ENCODE measurements at regions not wholly inside any gene's neighbourhood (a gene's known extent, or its start where the extent isn't known, plus 50 kb on each side); places are given as distances from the start of the nearest gene placed in this dataset.
A peak's percentile ranks its signal among the peaks of the same experiment; 100 is the strongest.
"Not testable (repeated sequence)": the region's sequence is repeated elsewhere in the genome, so short reads cannot be mapped to it uniquely, and the experiment has no call there.

GRCh38 chr1:198939286-198939685 lies 300.4 kb downstream of the PTPRC start:
- Mint-ChIP-seq H3K27me3 (no peaks in the 10 kb centered on the region), H3K36me3 (ENCODE audit: low read depth) (peaks cover 9% of the 10 kb centered on the region), H3K27ac (no peak overlapping the region), H3K9me3 (peaks cover 3% of the 10 kb centered on the region), H3K4me1 (ENCODE audit: low read depth) (peaks cover 21% of the 10 kb centered on the region), H3K4me3 (no peak overlapping the region)
- DNase-seq, result no peak

GRCh38 chr1:198939956-198940355 lies 301.1 kb downstream of the PTPRC start:
- no peak overlapping the region for H3K27ac Mint-ChIP-seq

DNA sequence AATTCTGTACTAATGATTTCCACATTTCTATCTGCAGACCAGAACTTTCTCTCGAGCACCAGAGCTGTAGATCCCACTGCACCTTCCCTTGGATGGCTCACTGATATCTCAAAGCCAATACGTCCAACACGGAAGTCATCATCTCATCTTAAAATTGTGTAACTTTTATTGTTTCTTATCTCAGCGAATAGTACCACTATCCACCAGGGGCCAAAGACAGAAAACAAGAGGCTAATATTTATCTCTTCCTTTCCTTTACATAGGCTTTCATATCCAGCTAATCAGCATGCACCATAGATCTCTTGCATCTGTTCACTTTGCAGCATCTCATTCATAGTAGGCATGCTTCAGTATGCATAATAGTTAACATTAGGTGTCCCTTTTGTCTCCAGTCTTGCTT lies 303.6 kb downstream of the PTPRC start:
- DNase-seq, result no peak
- no peaks in the 10 kb centered on the region for H3K36me3 Mint-ChIP-seq (ENCODE audit: low read depth)
- peaks cover 3% of the 10 kb centered on the region for H3K9me3 Mint-ChIP-seq
- H3K27me3 Mint-ChIP-seq, result no peaks in the 10 kb centered on the region
- H3K4me3 Mint-ChIP-seq, result no peak overlapping the region
- peaks cover 11% of the 10 kb centered on the region for H3K4me1 Mint-ChIP-seq (ENCODE audit: low read depth)
- H3K27ac Mint-ChIP-seq, result no peak overlapping the region

More at GRCh38 chr1:198939956-198940355, 301.1 kb downstream of the PTPRC start:
- H3K4me1 Mint-ChIP-seq (ENCODE audit: low read depth), result peaks cover 21% of the 10 kb centered on the region
- DNase-seq, result no peak
- peaks cover 9% of the 10 kb centered on the region for H3K36me3 Mint-ChIP-seq (ENCODE audit: low read depth)
- no peaks in the 10 kb centered on the region for H3K27me3 Mint-ChIP-seq
- H3K9me3 Mint-ChIP-seq, result peaks cover 3% of the 10 kb centered on the region
- H3K4me3 Mint-ChIP-seq, result no peak overlapping the region

- peaks cover 3% of the 10 kb centered on the region for H3K9me3 Mint-ChIP-seq
- no peaks in the 10 kb centered on the region for H3K36me3 Mint-ChIP-seq (ENCODE audit: low read depth)
- DNase-seq, result no peak
- H3K27ac Mint-ChIP-seq, result no peak overlapping the region
- no peaks in the 10 kb centered on the region for H3K4me1 Mint-ChIP-seq (ENCODE audit: low read depth)
- no peaks in the 10 kb centered on the region for H3K27me3 Mint-ChIP-seq
- no peak overlapping the region for H3K4me3 Mint-ChIP-seq
Measured at GRCh38 chr1:198943484-198944187, 304.8 kb downstream of the PTPRC start.

GRCh38 chr1:198947456-198947855 lies 308.6 kb downstream of the PTPRC start:
- Mint-ChIP-seq H3K9me3 (no peaks in the 10 kb centered on the region), H3K36me3 (ENCODE audit: low read depth) (no peaks in the 10 kb centered on the region), H3K4me1 (ENCODE audit: low read depth) (no peaks in the 10 kb centered on the region), H3K27ac (no peak overlapping the region), H3K27me3 (no peaks in the 10 kb centered on the region), H3K4me3 (no peak overlapping the region)
- DNase-seq, result no peak

DNA sequence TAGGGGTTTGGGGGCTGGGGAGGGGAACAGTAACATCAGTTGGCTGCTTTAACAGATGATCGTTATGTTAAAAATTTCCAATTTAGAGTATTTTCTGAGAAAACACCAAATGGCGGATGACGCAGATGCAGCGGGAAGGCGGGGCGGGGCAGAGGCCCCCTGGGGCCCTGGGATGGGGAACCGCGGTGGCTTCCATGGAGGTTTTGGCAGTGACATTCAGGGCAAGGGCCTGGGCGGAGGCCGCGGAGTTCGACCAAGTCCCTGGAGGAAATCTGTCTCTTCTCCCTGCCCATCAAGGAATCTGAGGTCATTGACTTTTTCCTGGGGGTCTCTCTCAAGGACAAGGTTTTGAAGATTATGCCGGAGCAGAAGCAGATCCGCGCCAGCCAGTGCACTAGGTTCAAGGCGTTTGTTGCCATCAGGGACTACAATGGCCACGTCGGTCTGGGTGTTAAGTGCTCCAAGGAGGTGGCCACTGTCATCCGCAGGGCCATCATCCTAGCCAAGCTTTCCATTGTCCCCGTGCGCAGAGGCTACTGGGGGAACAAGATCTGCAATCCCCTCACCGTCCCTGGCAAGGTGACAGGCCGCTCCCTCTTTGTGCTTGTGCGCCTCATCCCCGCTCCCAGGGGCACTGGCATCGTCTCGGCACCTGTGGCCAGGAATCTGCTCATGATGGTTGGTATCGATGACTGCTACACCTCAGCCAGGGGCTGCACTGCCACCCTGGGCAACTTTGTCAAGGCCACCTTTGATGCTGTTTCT lies 310.2 kb downstream of the PTPRC start:
- Mint-ChIP-seq H3K27ac (no peak overlapping the region), H3K36me3 (ENCODE audit: low read depth) (no peaks in the 10 kb centered on the region), H3K27me3 (no peaks in the 10 kb centered on the region), H3K9me3 (no peaks in the 10 kb centered on the region), H3K4me3 (no peak overlapping the region), H3K4me1 (ENCODE audit: low read depth) (no peaks in the 10 kb centered on the region)
- DNase-seq, result no peak

GRCh38 chr1:198950036-198950435 lies 311.2 kb downstream of the PTPRC start:
- H3K27ac Mint-ChIP-seq, result no peak overlapping the region
- no peak overlapping the region for H3K4me3 Mint-ChIP-seq
- no peaks in the 10 kb centered on the region for H3K4me1 Mint-ChIP-seq (ENCODE audit: low read depth)
- H3K27me3 Mint-ChIP-seq, result no peaks in the 10 kb centered on the region
- H3K36me3 Mint-ChIP-seq (ENCODE audit: low read depth), result no peaks in the 10 kb centered on the region
- DNase-seq, result no peak
- peaks cover 4% of the 10 kb centered on the region for H3K9me3 Mint-ChIP-seq

- Mint-ChIP-seq H3K4me3 (no peak overlapping the region), H3K4me1 (ENCODE audit: low read depth) (peaks cover 16% of the 10 kb centered on the region), H3K36me3 (ENCODE audit: low read depth) (no peaks in the 10 kb centered on the region), H3K27me3 (no peaks in the 10 kb centered on the region), H3K9me3 (peaks cover 6% of the 10 kb centered on the region), H3K27ac (no peak overlapping the region)
- no peak for DNase-seq
Measured at GRCh38 chr1:198955085-198955484, 316.2 kb downstream of the PTPRC start.

- Mint-ChIP-seq H3K27ac (no peak overlapping the region), H3K9me3 (peaks cover 9% of the 10 kb centered on the region), H3K4me1 (ENCODE audit: low read depth) (peaks cover 16% of the 10 kb centered on the region), H3K4me3 (no peak overlapping the region), H3K27me3 (no peaks in the 10 kb centered on the region), H3K36me3 (ENCODE audit: low read depth) (no peaks in the 10 kb centered on the region)
- no peak for DNase-seq
Measured at GRCh38 chr1:198957044-198957443, 318.2 kb downstream of the PTPRC start.

DNA sequence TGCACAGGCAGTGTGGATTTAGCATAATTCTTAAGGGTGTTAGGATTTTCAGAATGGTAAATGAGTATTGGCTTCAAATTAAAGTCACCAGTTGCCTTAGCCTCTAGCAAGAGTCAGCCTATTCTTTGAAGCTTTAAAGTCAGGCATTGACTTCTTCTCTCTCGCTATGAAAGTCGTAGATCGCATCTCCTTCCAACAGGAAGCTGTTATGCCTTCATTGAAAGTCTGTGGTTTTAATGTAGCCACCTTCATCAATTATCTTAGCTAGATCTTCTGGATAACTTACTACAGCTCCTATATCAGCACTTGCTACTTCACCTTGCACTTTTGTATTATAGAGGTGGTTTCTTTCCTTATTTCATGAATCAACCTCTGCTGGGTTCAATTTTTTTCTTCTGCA lies 320.2 kb downstream of the PTPRC start:
- no peaks in the 10 kb centered on the region for H3K27me3 Mint-ChIP-seq
- peaks cover 9% of the 10 kb centered on the region for H3K9me3 Mint-ChIP-seq
- no peak overlapping the region for H3K4me3 Mint-ChIP-seq
- H3K4me1 Mint-ChIP-seq (ENCODE audit: low read depth), result peaks cover 24% of the 10 kb centered on the region
- no peak for DNase-seq
- peak overlapping the region; percentile 1 for H3K27ac Mint-ChIP-seq
- H3K36me3 Mint-ChIP-seq (ENCODE audit: low read depth), result no peaks in the 10 kb centered on the region

GRCh38 chr1:198959676-198960075 lies 320.8 kb downstream of the PTPRC start:
- peaks cover 31% of the 10 kb centered on the region for H3K4me1 Mint-ChIP-seq (ENCODE audit: low read depth)
- H3K27me3 Mint-ChIP-seq, result no peaks in the 10 kb centered on the region
- H3K9me3 Mint-ChIP-seq, result peaks cover 9% of the 10 kb centered on the region
- peak overlapping the region; percentile 1 for H3K27ac Mint-ChIP-seq
- H3K36me3 Mint-ChIP-seq (ENCODE audit: low read depth), result no peaks in the 10 kb centered on the region
- H3K4me3 Mint-ChIP-seq, result no peak overlapping the region
- no peak for DNase-seq

DNA sequence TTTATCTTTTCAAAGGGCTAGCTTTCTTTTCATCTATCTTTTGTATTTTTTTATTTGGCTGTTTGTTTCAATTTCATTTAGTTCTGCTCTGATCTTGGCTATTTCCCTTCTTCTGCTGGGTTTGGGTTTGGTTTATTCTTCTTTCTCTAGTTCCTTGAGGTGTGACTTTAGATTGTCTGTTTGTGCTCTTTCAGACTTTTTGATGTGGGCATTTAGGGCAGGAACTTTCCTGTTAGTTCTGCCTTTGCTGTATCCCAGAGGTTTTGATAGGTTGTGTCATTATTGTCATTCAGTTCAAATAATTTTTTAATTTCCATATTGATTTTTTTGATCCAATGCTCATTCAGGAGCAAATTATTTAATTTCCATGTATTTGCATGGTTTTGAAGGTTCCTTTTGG lies 325.0 kb downstream of the PTPRC start:
- Mint-ChIP-seq H3K9me3 (peaks cover 16% of the 10 kb centered on the region), H3K4me1 (ENCODE audit: low read depth) (peaks cover 47% of the 10 kb centered on the region)
- H3K4me3 Mint-ChIP-seq; DNase-seq; H3K27me3 Mint-ChIP-seq; H3K36me3 Mint-ChIP-seq (ENCODE audit: low read depth); H3K27ac Mint-ChIP-seq: not testable (repeated sequence)

- no peak for DNase-seq
- Mint-ChIP-seq H3K4me3 (no peak overlapping the region), H3K36me3 (ENCODE audit: low read depth) (no peaks in the 10 kb centered on the region), H3K27me3 (no peaks in the 10 kb centered on the region), H3K9me3 (peaks cover 16% of the 10 kb centered on the region), H3K4me1 (ENCODE audit: low read depth) (peaks cover 39% of the 10 kb centered on the region), H3K27ac (peak overlapping the region; percentile 44)
Measured at GRCh38 chr1:198966519-198966918, 327.7 kb downstream of the PTPRC start.

DNA sequence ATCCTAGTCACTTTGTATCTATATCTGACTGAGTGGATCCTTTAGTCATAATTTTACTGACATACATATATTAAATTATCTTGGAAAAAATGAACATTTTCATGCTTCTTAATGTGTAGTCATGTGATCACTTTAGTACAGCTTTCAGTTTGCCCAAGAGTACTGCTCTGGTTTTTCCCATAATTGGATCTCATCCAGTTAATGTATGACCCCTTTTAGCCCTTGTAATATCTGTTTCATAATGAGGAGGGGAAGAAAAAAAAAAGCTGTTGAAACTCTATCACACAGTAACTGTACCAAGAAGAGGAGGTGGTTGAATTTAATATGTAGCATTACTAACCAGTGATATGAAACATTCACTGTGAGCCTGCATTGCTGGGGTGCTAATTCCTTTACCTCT lies 328.7 kb downstream of the PTPRC start:
- Mint-ChIP-seq H3K9me3 (peaks cover 13% of the 10 kb centered on the region), H3K27ac (peak overlapping the region; percentile 31), H3K36me3 (ENCODE audit: low read depth) (no peaks in the 10 kb centered on the region), H3K27me3 (no peaks in the 10 kb centered on the region), H3K4me1 (ENCODE audit: low read depth) (peaks cover 39% of the 10 kb centered on the region), H3K4me3 (no peak overlapping the region)
- DNase-seq, result no peak

DNA sequence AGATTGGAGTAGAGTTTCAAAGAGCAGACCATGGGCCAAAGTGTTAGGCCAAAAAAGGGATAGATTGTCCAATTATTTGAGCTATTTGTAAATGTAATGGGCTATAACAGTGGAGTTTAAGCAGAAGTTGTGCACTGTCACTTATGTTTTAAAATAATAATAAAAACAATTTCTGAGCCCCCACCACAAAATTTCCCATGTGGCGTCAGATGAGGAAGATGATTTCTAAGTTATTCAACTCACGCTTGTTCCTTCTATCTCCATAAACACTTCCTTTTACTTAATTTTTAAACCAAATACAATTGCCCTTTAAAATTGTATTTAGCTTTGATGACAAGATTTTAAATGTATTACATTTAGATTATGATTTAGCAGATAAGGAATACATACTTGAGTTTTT lies 330.0 kb downstream of the PTPRC start:
- Mint-ChIP-seq H3K4me3 (no peak overlapping the region), H3K9me3 (peaks cover 13% of the 10 kb centered on the region), H3K27me3 (no peaks in the 10 kb centered on the region), H3K27ac (no peak overlapping the region), H3K4me1 (ENCODE audit: low read depth) (peaks cover 33% of the 10 kb centered on the region), H3K36me3 (ENCODE audit: low read depth) (no peaks in the 10 kb centered on the region)
- no peak for DNase-seq

Measured in activated T-cell treated with anti-CD3 and anti-CD28 coated beads, Interleukin-2, amount 50 U/mL, for 24 hours (primary cell).